BLaER1 treated with 17β-estradiol and CSF1 and Interleukin-3, amounts not matched to agents 10 nM and 100 nM (cell line): ENCODE measurements at regions not wholly inside any gene's neighbourhood (a gene's known extent, or its start where the extent isn't known, plus 50 kb on each side); places are given as distances from the start of the nearest gene placed in this dataset.
"Not testable (repeated sequence)": the region's sequence is repeated elsewhere in the genome, so short reads cannot be mapped to it uniquely, and the experiment has no call there.

Experiments used
- H3K27ac ChIP-seq, 11 experiments: shearing (Covaris generic); formaldehyde crosslinking; 2 replicates each; pipeline ENCODE4 v1.8.1; 2022
- H3K27me3 ChIP-seq, 11 experiments: shearing (Covaris generic); formaldehyde crosslinking; 2 replicates each; pipeline ENCODE4 v1.8.1; 2022
- H3K36me3 ChIP-seq, 11 experiments: shearing (Covaris generic); formaldehyde crosslinking; 2 replicates each; pipeline ENCODE4 v1.8.1; 2022
- H3K4me1 ChIP-seq, 10 experiments: shearing (Covaris generic); formaldehyde crosslinking; 2 replicates each; pipeline ENCODE4 v1.8.1; 2022
- H3K4me2 ChIP-seq, 11 experiments: shearing (Covaris generic); formaldehyde crosslinking; 2 replicates each; pipeline ENCODE4 v1.8.1; 2022
- H3K4me3 ChIP-seq, 10 experiments: shearing (Covaris generic); formaldehyde crosslinking; 2 replicates each; pipeline ENCODE4 v1.8.1; 2022
- H3K9ac ChIP-seq, 11 experiments: shearing (Covaris generic); formaldehyde crosslinking; 2 replicates each; pipeline ENCODE4 v1.8.1; 2022
- H3K9me3 ChIP-seq, 11 experiments: shearing (Covaris generic); formaldehyde crosslinking; replicated peaks in 1 of 11; 2 replicates each; pipeline ENCODE4 v1.8.1; 2022
- H4K20me1 ChIP-seq, 11 experiments: shearing (Covaris generic); formaldehyde crosslinking; 2 replicates each; pipeline ENCODE4 v1.8.1; 2022
- Cebpa-rat ChIP-seq, 11 experiments: shearing (Covaris generic); IDR thresholded peaks; 2 replicates each; pipeline ENCODE4 v1.8.1; 2022

- Histone ChIP-seq H3K4me1 (peaks cover 10 to 20% (median 15%) of the 10 kb centered on the region in 10 experiments), H3K9ac (no peak overlapping the region), H3K36me3 (no peaks in the 10 kb centered on the region), H3K27ac (peak overlapping the region in 4 of 11 experiments; percentile 27 to 49 (median 38); a peak in 5 of 22 replicates), H3K4me2 (peak overlapping the region; percentile 65 to 84 (median 72)), H4K20me1 (no peaks in the 10 kb centered on the region), H3K4me3 (no peak overlapping the region; a peak in 1 of 20 replicates), H3K9me3 (no peaks in the 10 kb centered on the region), H3K27me3 (peaks cover 0 to 34% (median 0%) of the 10 kb centered on the region in 11 experiments; a peak in 10 of 22 replicates)
- TF ChIP-seq Cebpa-rat (IDR thresholded peaks at IDR 0.05) = no peak
Observed at GRCh38 chr18:67771271-67771670, 254.8 kb upstream of the DSEL start.

- TF ChIP-seq Cebpa-rat (IDR thresholded peaks at IDR 0.05) = peak in 1 of 11 experiments; percentile 74; a peak in 3 of 22 replicates
- Histone ChIP-seq H3K36me3 (no peaks in the 10 kb centered on the region), H3K4me1 (peaks cover 10 to 20% (median 15%) of the 10 kb centered on the region in 10 experiments), H3K9me3 (no peaks in the 10 kb centered on the region), H3K9ac (no peak overlapping the region; a peak in 1 of 22 replicates), H3K27ac (peak overlapping the region in 4 of 11 experiments; percentile 27 to 49 (median 38); a peak in 6 of 22 replicates), H4K20me1 (no peaks in the 10 kb centered on the region), H3K27me3 (peaks cover 0 to 34% (median 0%) of the 10 kb centered on the region in 11 experiments; a peak in 10 of 22 replicates), H3K4me2 (peak overlapping the region; percentile 65 to 84 (median 72)), H3K4me3 (no peak overlapping the region)
Observed at GRCh38 chr18:67770520-67770919, 254.0 kb upstream of the DSEL start.

- peaks cover 0 to 11% (median 0%) of the 10 kb centered on the region in 11 experiments; a peak in 9 of 22 replicates for H3K27me3 ChIP-seq
- no peak for TF ChIP-seq Cebpa-rat (IDR thresholded peaks at IDR 0.05)
- H3K9ac ChIP-seq = no peak overlapping the region
- no peak overlapping the region for H3K4me2 ChIP-seq
- H3K36me3 ChIP-seq = no peaks in the 10 kb centered on the region
- H3K9me3 ChIP-seq = no peaks in the 10 kb centered on the region
- no peaks in the 10 kb centered on the region for H4K20me1 ChIP-seq
- no peak overlapping the region for H3K4me3 ChIP-seq
- H3K4me1 ChIP-seq = peaks cover 10 to 20% (median 15%) of the 10 kb centered on the region in 10 experiments
- H3K27ac ChIP-seq = no peak overlapping the region
Observed at GRCh38 chr18:67766930-67767329, 250.4 kb upstream of the DSEL start.

- H3K36me3 ChIP-seq, H3K27me3 ChIP-seq, H3K4me1 ChIP-seq, H3K9ac ChIP-seq, H3K9me3 ChIP-seq, H3K4me3 ChIP-seq, H3K27ac ChIP-seq, H3K4me2 ChIP-seq, H4K20me1 ChIP-seq: not testable (repeated sequence)
Observed at GRCh38 chr18:67752211-67752610, 235.7 kb upstream of the DSEL start.

- Histone ChIP-seq H3K27ac (no peak overlapping the region), H3K9me3 (peaks cover 21 to 43% (median 29%) of the 10 kb centered on the region in 11 experiments; a peak in 21 of 22 replicates), H3K4me3 (no peak overlapping the region), H3K4me1 (no peaks in the 10 kb centered on the region), H3K36me3 (no peaks in the 10 kb centered on the region), H4K20me1 (no peaks in the 10 kb centered on the region), H3K4me2 (no peak overlapping the region), H3K27me3 (no peaks in the 10 kb centered on the region), H3K9ac (no peak overlapping the region)
- no peak for TF ChIP-seq Cebpa-rat (IDR thresholded peaks at IDR 0.05)
Observed at GRCh38 chr18:67742954-67743353, 226.4 kb upstream of the DSEL start.

GRCh38 chr18:67742525-67742924 is 226.0 kb upstream of the DSEL start:
- no peak overlapping the region for H3K4me3 ChIP-seq
- H3K27ac ChIP-seq = no peak overlapping the region
- TF ChIP-seq Cebpa-rat (IDR thresholded peaks at IDR 0.05) = no peak
- H3K4me1 ChIP-seq = no peaks in the 10 kb centered on the region
- H3K9me3 ChIP-seq = peaks cover 21 to 43% (median 29%) of the 10 kb centered on the region in 11 experiments; a peak in 21 of 22 replicates
- no peaks in the 10 kb centered on the region for H4K20me1 ChIP-seq
- H3K9ac ChIP-seq = no peak overlapping the region
- no peaks in the 10 kb centered on the region for H3K27me3 ChIP-seq
- no peaks in the 10 kb centered on the region for H3K36me3 ChIP-seq
- H3K4me2 ChIP-seq = no peak overlapping the region

- no peaks in the 10 kb centered on the region for H3K27me3 ChIP-seq
- H3K36me3 ChIP-seq = no peaks in the 10 kb centered on the region
- peaks cover 0 to 2% (median 0%) of the 10 kb centered on the region in 10 experiments; a peak in 1 of 20 replicates for H3K4me1 ChIP-seq
- no peak for TF ChIP-seq Cebpa-rat (IDR thresholded peaks at IDR 0.05)
- H4K20me1 ChIP-seq = no peaks in the 10 kb centered on the region
- H3K4me3 ChIP-seq = no peak overlapping the region
- no peaks in the 10 kb centered on the region for H3K9me3 ChIP-seq
- no peak overlapping the region for H3K27ac ChIP-seq
- H3K9ac ChIP-seq = no peak overlapping the region
- no peak overlapping the region for H3K4me2 ChIP-seq
Observed at GRCh38 chr18:67735506-67735905, 219.0 kb upstream of the DSEL start.

GRCh38 chr18:67733088-67733487 is 216.6 kb upstream of the DSEL start:
- Histone ChIP-seq H3K36me3 (no peaks in the 10 kb centered on the region), H3K27ac (no peak overlapping the region), H3K9me3 (no peaks in the 10 kb centered on the region), H3K9ac (no peak overlapping the region), H4K20me1 (no peaks in the 10 kb centered on the region), H3K4me1 (peaks cover 0 to 2% (median 0%) of the 10 kb centered on the region in 10 experiments; a peak in 1 of 20 replicates), H3K4me2 (no peak overlapping the region), H3K27me3 (no peaks in the 10 kb centered on the region), H3K4me3 (no peak overlapping the region)
- no peak for TF ChIP-seq Cebpa-rat (IDR thresholded peaks at IDR 0.05)

- no peak overlapping the region for H3K27ac ChIP-seq
- no peak overlapping the region for H3K4me2 ChIP-seq
- TF ChIP-seq Cebpa-rat (IDR thresholded peaks at IDR 0.05) = no peak
- no peaks in the 10 kb centered on the region for H3K36me3 ChIP-seq
- H3K4me1 ChIP-seq = peaks cover 0 to 2% (median 0%) of the 10 kb centered on the region in 10 experiments; a peak in 1 of 20 replicates
- no peaks in the 10 kb centered on the region for H4K20me1 ChIP-seq
- no peak overlapping the region for H3K9ac ChIP-seq
- no peaks in the 10 kb centered on the region for H3K9me3 ChIP-seq
- no peak overlapping the region for H3K4me3 ChIP-seq
- H3K27me3 ChIP-seq = no peaks in the 10 kb centered on the region
Observed at GRCh38 chr18:67731851-67732250, 215.3 kb upstream of the DSEL start.

GRCh38 chr18:67730886-67731285 is 214.4 kb upstream of the DSEL start:
- Histone ChIP-seq H3K27me3 (no peaks in the 10 kb centered on the region), H3K4me2 (no peak overlapping the region), H3K4me3 (no peak overlapping the region), H3K27ac (no peak overlapping the region), H3K4me1 (peaks cover 0 to 2% (median 0%) of the 10 kb centered on the region in 10 experiments; a peak in 1 of 20 replicates), H3K36me3 (no peaks in the 10 kb centered on the region), H3K9me3 (no peaks in the 10 kb centered on the region; a peak in 2 of 22 replicates), H4K20me1 (no peaks in the 10 kb centered on the region), H3K9ac (no peak overlapping the region)
- no peak for TF ChIP-seq Cebpa-rat (IDR thresholded peaks at IDR 0.05)
